ENCODE measurements at regions not wholly inside any gene's neighbourhood (a gene's known extent, or its start where the extent isn't known, plus 50 kb on each side); places are given as distances from the start of the nearest gene placed in this dataset.

- ATAC-seq (ENCODE audit: low read depth) (no peak), DNase-seq (no peak)
- no peaks in the 10 kb centered on the region for H3K36me3 Mint-ChIP-seq (ENCODE audit: low read depth)
- H3K4me1 Mint-ChIP-seq, result no peaks in the 10 kb centered on the region
- H3K4me3 Mint-ChIP-seq, result no peak overlapping the region
- H3K27ac Mint-ChIP-seq, result no peak overlapping the region
- ChIA-PET CTCF (no interaction called here), POLR2A (no interaction called here)
- TF ChIP-seq CTCF (IDR thresholded peaks at IDR 0.05), result no peak
- intact Hi-C loops (cut with micrococcal nuclease), result no loop called here
- H3K27me3 Mint-ChIP-seq, result peaks cover 5% of the 10 kb centered on the region
- no peaks in the 10 kb centered on the region for H3K9me3 Mint-ChIP-seq
These were observed 86.4 kb downstream of the HMHB1 start for GRCh38 chr5:143898381-143898780.

- ChIA-PET CTCF (no interaction called here), POLR2A (no interaction called here)
- no peaks in the 10 kb centered on the region for H3K4me1 Mint-ChIP-seq
- peaks cover 5% of the 10 kb centered on the region for H3K27me3 Mint-ChIP-seq
- no peak for ATAC-seq (ENCODE audit: low read depth)
- intact Hi-C loops (cut with micrococcal nuclease), result no loop called here
- no peaks in the 10 kb centered on the region for H3K9me3 Mint-ChIP-seq
- H3K27ac Mint-ChIP-seq, result no peak overlapping the region
- no peak overlapping the region for H3K4me3 Mint-ChIP-seq
- no peak for DNase-seq
- no peaks in the 10 kb centered on the region for H3K36me3 Mint-ChIP-seq (ENCODE audit: low read depth)
- TF ChIP-seq CTCF (IDR thresholded peaks at IDR 0.05), result no peak
These were observed 87.1 kb downstream of the HMHB1 start for GRCh38 chr5:143898916-143899591.

GRCh38 chr5:143908959-143909358 is 97.0 kb downstream of the HMHB1 start:
- TF ChIP-seq CTCF (IDR thresholded peaks at IDR 0.05), result no peak
- ChIA-PET CTCF (no interaction called here), POLR2A (no interaction called here)
- H3K36me3 Mint-ChIP-seq (ENCODE audit: low read depth), result no peaks in the 10 kb centered on the region
- H3K4me1 Mint-ChIP-seq, result no peaks in the 10 kb centered on the region
- no peak for ATAC-seq (ENCODE audit: low read depth)
- intact Hi-C loops (cut with micrococcal nuclease), result no loop called here
- H3K9me3 Mint-ChIP-seq, result no peaks in the 10 kb centered on the region
- H3K4me3 Mint-ChIP-seq, result no peak overlapping the region
- no peak for DNase-seq
- H3K27me3 Mint-ChIP-seq, result peaks cover 4% of the 10 kb centered on the region
- no peak overlapping the region for H3K27ac Mint-ChIP-seq

- intact Hi-C loops (cut with micrococcal nuclease), result no loop called here
- POLR2A ChIA-PET, result no interaction called here
- TF ChIP-seq CTCF (IDR thresholded peaks at IDR 0.05), result no peak
- H3K36me3 Mint-ChIP-seq (ENCODE audit: low read depth), result no peaks in the 10 kb centered on the region
- CTCF ChIA-PET, result no interaction called here
- no peak overlapping the region for H3K4me3 Mint-ChIP-seq
- ATAC-seq (ENCODE audit: low read depth) (no peak), DNase-seq (no peak)
- H3K27me3 Mint-ChIP-seq, result peaks cover 15% of the 10 kb centered on the region
- H3K9me3 Mint-ChIP-seq, result no peaks in the 10 kb centered on the region
- H3K27ac Mint-ChIP-seq, result no peak overlapping the region
- no peaks in the 10 kb centered on the region for H3K4me1 Mint-ChIP-seq
These were observed 101.2 kb downstream of the HMHB1 start for GRCh38 chr5:143913008-143913752.

- Mint-ChIP-seq H3K9me3 (no peaks in the 10 kb centered on the region), H3K27ac (no peak overlapping the region), H3K4me3 (no peak overlapping the region), H3K36me3 (ENCODE audit: low read depth) (no peaks in the 10 kb centered on the region), H3K4me1 (no peaks in the 10 kb centered on the region), H3K27me3 (peaks cover 15% of the 10 kb centered on the region)
- intact Hi-C loops (cut with micrococcal nuclease), result no loop called here
- POLR2A ChIA-PET, result no interaction called here
- CTCF ChIA-PET, result interaction anchor here (0.7 kb wide), 1 partner anchor 100 kb away, joined by 3 read pairs; no protein-coding TSS in a partner anchor
- TF ChIP-seq CTCF (IDR thresholded peaks at IDR 0.05), result no peak
- no peak for ATAC-seq (ENCODE audit: low read depth)
- DNase-seq, result no peak
These were observed 102.8 kb downstream of the HMHB1 start for GRCh38 chr5:143914756-143915155.
